ENCODE measurements at regions not wholly inside any gene's neighbourhood (a gene's known extent, or its start where the extent isn't known, plus 50 kb on each side); places are given as distances from the start of the nearest gene placed in this dataset.

GRCh38 chr9:18002718-18003438 is 424.0 kb downstream of the SH3GL2 start:
- H3K36me3 ChIP-seq (ENCODE audit: control insufficient read depth, insufficient read depth, low read length), result no peaks in the 10 kb centered on the region
- no TSS peak for BruUV-seq (replicated peaks)
- no peaks in the 10 kb centered on the region for H3K9me3 ChIP-seq (ENCODE audit: control insufficient read depth, insufficient read depth, low read length)
- no peak overlapping the region for H3K56ac ChIP-seq (ENCODE audit: extremely low read depth, insufficient read depth, low read length)
- H2BK120ac ChIP-seq (ENCODE audit: low read depth, low read length), result no peak overlapping the region
- TF ChIP-seq USF2 (IDR thresholded peaks at IDR 0.05; ENCODE audit: low read depth, low read length) (no peak), RAD21 (IDR thresholded peaks at IDR 0.05; ENCODE audit: low read length) (no peak), SMC3 (IDR thresholded peaks at IDR 0.05; ENCODE audit: low read depth, low read length) (no peak), RCOR1 (IDR thresholded peaks at IDR 0.05; ENCODE audit: insufficient replicate concordance, low read length) (no peak), MAZ (IDR thresholded peaks at IDR 0.05; ENCODE audit: borderline replicate concordance, low read depth, low read length) (no peak), CEBPB (IDR thresholded peaks at IDR 0.05; ENCODE audit: low read depth, low read length) (no peak), FOS (IDR thresholded peaks at IDR 0.05; ENCODE audit: low read depth, low read length) (no peak), CHD1 (IDR thresholded peaks at IDR 0.05; ENCODE audit: low read depth, low read length) (no peak), RFX5 (IDR thresholded peaks at IDR 0.05; ENCODE audit: low read depth, low read length) (no peak), POLR2A (IDR thresholded peaks at IDR 0.05; ENCODE audit: low read depth, low read length) (no peak), MAFK (IDR thresholded peaks at IDR 0.05; ENCODE audit: low read depth, low read length) (no peak), BHLHE40 (IDR thresholded peaks at IDR 0.05; ENCODE audit: low read depth, low read length) (no peak), NFE2L2 (IDR thresholded peaks at IDR 0.05; ENCODE audit: low read depth, low read length) (no peak), MXI1 (IDR thresholded peaks at IDR 0.05; ENCODE audit: borderline replicate concordance, low read depth, low read length) (no peak)
- TF ChIP-seq, protein P1, sequence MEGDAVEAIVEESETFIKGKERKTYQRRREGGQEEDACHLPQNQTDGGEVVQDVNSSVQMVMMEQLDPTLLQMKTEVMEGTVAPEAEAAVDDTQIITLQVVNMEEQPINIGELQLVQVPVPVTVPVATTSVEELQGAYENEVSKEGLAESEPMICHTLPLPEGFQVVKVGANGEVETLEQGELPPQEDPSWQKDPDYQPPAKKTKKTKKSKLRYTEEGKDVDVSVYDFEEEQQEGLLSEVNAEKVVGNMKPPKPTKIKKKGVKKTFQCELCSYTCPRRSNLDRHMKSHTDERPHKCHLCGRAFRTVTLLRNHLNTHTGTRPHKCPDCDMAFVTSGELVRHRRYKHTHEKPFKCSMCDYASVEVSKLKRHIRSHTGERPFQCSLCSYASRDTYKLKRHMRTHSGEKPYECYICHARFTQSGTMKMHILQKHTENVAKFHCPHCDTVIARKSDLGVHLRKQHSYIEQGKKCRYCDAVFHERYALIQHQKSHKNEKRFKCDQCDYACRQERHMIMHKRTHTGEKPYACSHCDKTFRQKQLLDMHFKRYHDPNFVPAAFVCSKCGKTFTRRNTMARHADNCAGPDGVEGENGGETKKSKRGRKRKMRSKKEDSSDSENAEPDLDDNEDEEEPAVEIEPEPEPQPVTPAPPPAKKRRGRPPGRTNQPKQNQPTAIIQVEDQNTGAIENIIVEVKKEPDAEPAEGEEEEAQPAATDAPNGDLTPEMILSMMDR (conservative IDR thresholded peaks at IDR 0.05; ENCODE audit: low read depth, low read length), result no peak
- TF ChIP-seq, protein P2, sequence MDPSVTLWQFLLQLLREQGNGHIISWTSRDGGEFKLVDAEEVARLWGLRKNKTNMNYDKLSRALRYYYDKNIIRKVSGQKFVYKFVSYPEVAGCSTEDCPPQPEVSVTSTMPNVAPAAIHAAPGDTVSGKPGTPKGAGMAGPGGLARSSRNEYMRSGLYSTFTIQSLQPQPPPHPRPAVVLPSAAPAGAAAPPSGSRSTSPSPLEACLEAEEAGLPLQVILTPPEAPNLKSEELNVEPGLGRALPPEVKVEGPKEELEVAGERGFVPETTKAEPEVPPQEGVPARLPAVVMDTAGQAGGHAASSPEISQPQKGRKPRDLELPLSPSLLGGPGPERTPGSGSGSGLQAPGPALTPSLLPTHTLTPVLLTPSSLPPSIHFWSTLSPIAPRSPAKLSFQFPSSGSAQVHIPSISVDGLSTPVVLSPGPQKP (IDR thresholded peaks at IDR 0.05; ENCODE audit: borderline replicate concordance, low read depth, low read length), result no peak
- H3K14ac ChIP-seq (replicated peaks; ENCODE audit: low read depth, low read length), result no peak overlapping the region
- in situ Hi-C loops (cut with MboI; ENCODE audit: low sequenced_read_pairs), result no loop called here
- H2BK15ac ChIP-seq (ENCODE audit: low read depth, low read length), result no peak overlapping the region
- no peaks in the 10 kb centered on the region for H3K4me1 ChIP-seq (ENCODE audit: control insufficient read depth, insufficient read depth, low read length)
- no peak for DNase-seq
- no peak overlapping the region for H3K4me2 ChIP-seq (ENCODE audit: low read depth, low read length)
- H3K27me3 ChIP-seq (ENCODE audit: control insufficient read depth, insufficient read depth, low read length), result no peaks in the 10 kb centered on the region
- no peak overlapping the region for H3K4me3 ChIP-seq (ENCODE audit: insufficient read depth, low read depth, low read length)
- no peak overlapping the region for H2AK9ac ChIP-seq (replicated peaks; ENCODE audit: low read depth, low read length, poor library complexity)
- ATAC-seq (ENCODE audit: low read depth), result no peak
- H3K9ac ChIP-seq (ENCODE audit: low read depth, low read length), result no peak overlapping the region
- intact Hi-C loops (cut with micrococcal nuclease), result no loop called here
- CTCF ChIA-PET, result no interaction called here
- no peak overlapping the region for H2AK5ac ChIP-seq (ENCODE audit: low read depth, low read length)
- H3K18ac ChIP-seq (ENCODE audit: low read depth, low read length), result no peak overlapping the region
- no peak overlapping the region for H4K91ac ChIP-seq (ENCODE audit: insufficient read depth, low read depth, low read length)
- no peak overlapping the region for H4K8ac ChIP-seq (ENCODE audit: low read depth in 2 of 2, low read length in 2 of 2)
- no peak overlapping the region for H2BK5ac ChIP-seq (ENCODE audit: low read depth, low read length, poor library complexity, severe bottlenecking)
- POLR2A ChIA-PET (ENCODE audit: unreplicated experiment), result no interaction called here
- dilution Hi-C loops (cut with HindIII; ENCODE audit: low sequenced_read_pairs, unreplicated experiment), result no loop called here
- no peak overlapping the region for H2AFZ ChIP-seq (replicated peaks; ENCODE audit: low read length, poor library complexity)
- no peak overlapping the region for H3K23ac ChIP-seq (ENCODE audit: low read depth, low read length)
- no peak overlapping the region for H4K5ac ChIP-seq (ENCODE audit: low read depth, low read length)
- no peaks in the 10 kb centered on the region for H4K20me1 ChIP-seq (ENCODE audit: insufficient read depth, low read length)
- H2BK20ac ChIP-seq (ENCODE audit: low read depth, low read length), result no peak overlapping the region
- H3K27ac ChIP-seq (ENCODE audit: insufficient read depth, low read length), result no peak overlapping the region
- 40% methylated on average over 1 of the region's 4 CpGs; no CpG with 5 or more reads in 1 of the 2 experiments for WGBS, 2 experiments (ENCODE audit: extremely low coverage in 2 of 2, insufficient read length in 1 of 2)
- H3K9me1 ChIP-seq (ENCODE audit: insufficient read depth, low read length), result no peaks in the 10 kb centered on the region
- H3K79me1 ChIP-seq (ENCODE audit: low read depth in 1 of 2, low read length in 2 of 2), result no peaks in the 10 kb centered on the region
- no peak overlapping the region for H3K4ac ChIP-seq (ENCODE audit: low read depth, low read length)
